ENCODE measurements at regions not wholly inside any gene's neighbourhood (a gene's known extent, or its start where the extent isn't known, plus 50 kb on each side); places are given as distances from the start of the nearest gene placed in this dataset.

GRCh38 chr10:44243851-44244510 is 140.9 kb downstream of the CXCL12 start:
- Histone ChIP-seq H3K4me1 (peaks cover 0 to 14% (median 0%) of the 10 kb centered on the region in 9 donors), H3K27ac (no peak overlapping the region), H3K9me3 (peaks cover 0 to 12% (median 0%) of the 10 kb centered on the region in 11 donors), H3K4me3 (no peak overlapping the region), H3K36me3 (no peaks in the 10 kb centered on the region), H3K27me3 (no peaks in the 10 kb centered on the region)
- ATAC-seq (no peak), DNase-seq (no peak)
- 93 to 95% methylated on average over 7 of the region's 7 CpGs for WGBS, 2 donors
- TF ChIP-seq CTCF (IDR thresholded peaks at IDR 0.05): no peak
- intact Hi-C loops (cut with DNase I): no loop called here

GRCh38 chr10:44242826-44243225 is 142.1 kb downstream of the CXCL12 start:
- ATAC-seq: no peak
- intact Hi-C loops (cut with DNase I): no loop called here

GRCh38 chr10:44242091-44242490 is 142.8 kb downstream of the CXCL12 start:
- H3K9me3 ChIP-seq: peaks cover 0 to 10% (median 0%) of the 10 kb centered on the region in 11 donors
- intact Hi-C loops (cut with DNase I): no loop called here
- H3K36me3 ChIP-seq: no peaks in the 10 kb centered on the region
- 81 to 86% methylated on average over 2 of the region's 2 CpGs for WGBS, 2 donors
- no peak for TF ChIP-seq CTCF (IDR thresholded peaks at IDR 0.05)
- H3K4me1 ChIP-seq: peaks cover 0 to 14% (median 0%) of the 10 kb centered on the region in 9 donors
- peak in 1 of 8 donors; percentile 7 for ATAC-seq
- DNase-seq: no peak
- H3K4me3 ChIP-seq: no peak overlapping the region
- H3K27ac ChIP-seq: no peak overlapping the region
- H3K27me3 ChIP-seq: no peaks in the 10 kb centered on the region

More at GRCh38 chr10:44242826-44243225, 142.1 kb downstream of the CXCL12 start:
- Histone ChIP-seq H3K4me1 (peaks cover 0 to 14% (median 0%) of the 10 kb centered on the region in 9 donors), H3K9me3 (peaks cover 0 to 12% (median 0%) of the 10 kb centered on the region in 11 donors), H3K27ac (no peak overlapping the region), H3K36me3 (no peaks in the 10 kb centered on the region), H3K27me3 (no peaks in the 10 kb centered on the region), H3K4me3 (no peak overlapping the region)
- 91 to 96% methylated on average over 3 of the region's 3 CpGs for WGBS, 2 donors
- TF ChIP-seq CTCF (IDR thresholded peaks at IDR 0.05): no peak
- no peak for DNase-seq

GRCh38 chr10:44240584-44241205 is 144.2 kb downstream of the CXCL12 start:
- WGBS, 2 donors: 61 to 76% methylated on average over 6 of the region's 6 CpGs
- Histone ChIP-seq H3K4me3 (no peak overlapping the region), H3K9me3 (no peaks in the 10 kb centered on the region), H3K27me3 (no peaks in the 10 kb centered on the region), H3K4me1 (peaks cover 0 to 14% (median 0%) of the 10 kb centered on the region in 9 donors), H3K36me3 (no peaks in the 10 kb centered on the region), H3K27ac (peak overlapping the region in 2 of 10 donors; percentile 13 to 51)
- intact Hi-C loops (cut with DNase I): no loop called here
- no peak for DNase-seq
- no peak for TF ChIP-seq CTCF (IDR thresholded peaks at IDR 0.05)
- ATAC-seq: peak in 7 of 8 donors; percentile 11 to 80 (median 43)

Data from heart right ventricle (tissue), 16 donors.